Prostate gland (tissue), 2 donors: ENCODE measurements at regions not wholly inside any gene's neighbourhood (a gene's known extent, or its start where the extent isn't known, plus 50 kb on each side); places are given as distances from the start of the nearest gene placed in this dataset.

Source experiments
- DNase-seq: peaks from one replicate; pipeline ENCODE4 v3.0.0-alpha.2; 2019; ENCODE audit warnings: low spot score
- H3K27ac ChIP-seq, 2 donors: fragments of 200-600 bp; sonication (generic); 2 replicates each; pipeline ENCODE4 v1.5.1; 2017 to 2019
- H3K27me3 ChIP-seq: fragments of 200-600 bp; sonication (generic); replicated peaks from 2 replicates; pipeline ENCODE4 v1.5.1; 2019; ENCODE audit not compliant: insufficient read depth
- H3K36me3 ChIP-seq, 2 donors: fragments of 200-600 bp; sonication (generic); 1 replicate in 1 of 2; 2 replicates in 1 of 2; pipeline versions ENCODE4 v1.5.1 to v1.8.1; 2017 to 2019
- H3K4me1 ChIP-seq: fragments of 200-600 bp; sonication (generic); replicated peaks from 2 replicates; pipeline ENCODE4 v1.5.1; 2019
- H3K4me3 ChIP-seq, 2 donors: fragments of 200-600 bp; sonication (generic); 2 replicates each; pipeline ENCODE4 v1.5.1; 2017 to 2019
- H3K9me3 ChIP-seq: fragments of 200-600 bp; sonication (generic); 2 replicates; pipeline ENCODE4 v1.5.1; 2017
- POLR2A ChIP-seq: fragments of 450-650 bp; IDR thresholded peaks from one replicate; pipeline ENCODE4 v1.6.1; 2016; ENCODE audit warnings: antibody characterized with exemption, mild to moderate bottlenecking
- POLR2AphosphoS5 ChIP-seq: sonication (generic); formaldehyde crosslinking; IDR thresholded peaks from one replicate; pipeline ENCODE4 v1.6.1; 2017; ENCODE audit warnings: antibody characterized with exemption
- WGBS: methylation state at CpG from one replicate; pipeline ENCODE4 v1.1.5; 2018; 5-methylcytosine and 5-hydroxymethylcytosine counted together
- intact Hi-C: fragments of 100-400 bp; cut with DNase I; formaldehyde crosslinking; loops from one replicate; pipeline ENCODE4 v1.14.2; 2022
- TF ChIP-seq, protein P1 (sequence below), 4 experiments: fragments of 200-600 bp in 2 of 4; fragments of 450-650 bp in 2 of 4; sonication (generic) in 2 of 4; IDR thresholded peaks; 1 replicate in 3 of 4; 2 replicates in 1 of 4; pipeline ENCODE4 v1.5.1; 2016 to 2019; ENCODE audit warnings: antibody characterized with exemption in 4 of 4, mild to moderate bottlenecking in 2 of 4, moderate library complexity in 2 of 4

DNA sequence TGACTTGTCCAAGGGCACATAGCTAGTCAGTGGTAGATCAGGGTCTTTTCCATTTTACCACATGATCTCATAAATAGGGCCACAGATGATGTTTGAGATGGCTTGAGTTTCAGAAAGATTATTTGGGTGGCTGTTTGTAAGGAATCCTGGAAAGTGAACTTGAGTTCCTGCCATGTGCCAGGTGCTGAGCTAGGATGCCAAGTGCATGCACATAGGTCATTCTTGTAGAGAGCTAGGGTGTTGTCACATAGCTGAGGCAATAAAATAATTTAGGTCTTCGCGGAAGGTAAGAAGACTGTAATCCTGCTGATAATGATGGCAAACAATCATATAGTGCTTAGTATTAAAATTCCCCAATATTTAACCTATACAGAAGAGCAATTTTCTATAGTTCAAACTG is 1162.6 kb upstream of the TENM4 start:
- 80% methylated on average over 2 of the region's 2 CpGs for whole genome bisulfite sequencing
- no peaks in the 10 kb centered on the region for H3K4me1 ChIP-seq
- H3K27ac ChIP-seq, result no peak overlapping the region
- intact Hi-C loops, result no loop called here
- DNase-seq, result no peak
- no peaks in the 10 kb centered on the region for H3K36me3 ChIP-seq
- TF ChIP-seq POLR2A, result no peak
- no peak for TF ChIP-seq POLR2AphosphoS5
- TF ChIP-seq, protein P1, sequence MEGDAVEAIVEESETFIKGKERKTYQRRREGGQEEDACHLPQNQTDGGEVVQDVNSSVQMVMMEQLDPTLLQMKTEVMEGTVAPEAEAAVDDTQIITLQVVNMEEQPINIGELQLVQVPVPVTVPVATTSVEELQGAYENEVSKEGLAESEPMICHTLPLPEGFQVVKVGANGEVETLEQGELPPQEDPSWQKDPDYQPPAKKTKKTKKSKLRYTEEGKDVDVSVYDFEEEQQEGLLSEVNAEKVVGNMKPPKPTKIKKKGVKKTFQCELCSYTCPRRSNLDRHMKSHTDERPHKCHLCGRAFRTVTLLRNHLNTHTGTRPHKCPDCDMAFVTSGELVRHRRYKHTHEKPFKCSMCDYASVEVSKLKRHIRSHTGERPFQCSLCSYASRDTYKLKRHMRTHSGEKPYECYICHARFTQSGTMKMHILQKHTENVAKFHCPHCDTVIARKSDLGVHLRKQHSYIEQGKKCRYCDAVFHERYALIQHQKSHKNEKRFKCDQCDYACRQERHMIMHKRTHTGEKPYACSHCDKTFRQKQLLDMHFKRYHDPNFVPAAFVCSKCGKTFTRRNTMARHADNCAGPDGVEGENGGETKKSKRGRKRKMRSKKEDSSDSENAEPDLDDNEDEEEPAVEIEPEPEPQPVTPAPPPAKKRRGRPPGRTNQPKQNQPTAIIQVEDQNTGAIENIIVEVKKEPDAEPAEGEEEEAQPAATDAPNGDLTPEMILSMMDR (IDR thresholded peaks at IDR 0.05), result no peak
- no peak overlapping the region for H3K4me3 ChIP-seq
- no peaks in the 10 kb centered on the region for H3K9me3 ChIP-seq
- H3K27me3 ChIP-seq, result no peaks in the 10 kb centered on the region

DNA sequence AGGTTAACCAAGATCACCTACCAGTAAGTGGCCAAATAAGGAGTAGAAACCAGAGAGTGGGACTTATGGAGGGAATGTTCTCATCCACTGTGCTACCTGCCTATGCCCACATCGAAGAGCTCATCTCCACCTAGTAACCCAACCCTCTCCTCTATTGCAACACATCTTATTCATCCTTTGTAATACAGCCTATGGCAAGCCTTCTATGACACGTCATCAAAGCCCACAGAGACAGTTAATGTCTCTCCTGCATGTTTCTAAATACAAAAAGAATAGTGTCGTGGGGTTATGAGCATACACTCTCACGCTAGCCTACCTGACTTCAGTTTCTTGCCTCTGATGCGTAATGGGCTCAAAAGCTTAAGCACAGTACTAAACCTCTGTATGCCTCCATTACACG is 1158.1 kb upstream of the TENM4 start:
- H3K9me3 ChIP-seq, result no peaks in the 10 kb centered on the region
- H3K27ac ChIP-seq, result no peak overlapping the region
- H3K27me3 ChIP-seq, result no peaks in the 10 kb centered on the region
- WGBS, result 92% methylated on average over 6 of the region's 6 CpGs
- no peaks in the 10 kb centered on the region for H3K36me3 ChIP-seq
- no peak for DNase-seq
- H3K4me3 ChIP-seq, result no peak overlapping the region
- intact Hi-C loops, result no loop called here
- TF ChIP-seq, protein P1 (IDR thresholded peaks at IDR 0.05), result no peak
- TF ChIP-seq POLR2AphosphoS5, result no peak
- no peak for TF ChIP-seq POLR2A
- no peaks in the 10 kb centered on the region for H3K4me1 ChIP-seq

DNA sequence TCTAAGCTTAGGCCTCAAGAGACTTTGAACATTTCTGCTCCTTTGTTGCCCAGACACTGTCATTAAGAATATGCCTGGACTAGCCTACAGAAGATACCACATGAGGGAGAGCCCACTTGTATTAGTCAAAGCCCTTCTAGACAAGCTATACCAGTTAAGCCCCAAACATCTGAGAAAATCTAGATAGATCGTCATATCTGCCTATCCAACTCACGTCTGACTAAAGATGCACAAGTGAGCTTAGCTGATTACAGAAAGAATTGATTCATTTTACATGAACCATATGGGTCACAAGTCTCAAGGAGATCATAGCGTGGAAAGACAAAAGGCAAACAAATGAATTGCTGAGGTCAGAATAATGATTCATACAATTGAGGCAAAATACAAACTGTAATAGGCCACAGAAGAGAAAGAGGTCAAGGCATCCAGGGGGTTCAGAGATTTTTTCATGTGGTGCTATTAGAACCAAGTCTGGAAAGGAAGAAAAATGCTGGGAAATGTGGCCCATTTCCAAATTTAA is 1155.5 kb upstream of the TENM4 start:
- DNase-seq, result no peak
- H3K4me1 ChIP-seq, result no peaks in the 10 kb centered on the region
- TF ChIP-seq POLR2AphosphoS5 (no peak), POLR2A (no peak)
- TF ChIP-seq, protein P1 (IDR thresholded peaks at IDR 0.05), result no peak
- no peaks in the 10 kb centered on the region for H3K27me3 ChIP-seq
- H3K9me3 ChIP-seq, result no peaks in the 10 kb centered on the region
- H3K27ac ChIP-seq, result no peak overlapping the region
- no peaks in the 10 kb centered on the region for H3K36me3 ChIP-seq
- H3K4me3 ChIP-seq, result no peak overlapping the region
- WGBS, result 96% methylated on average over 3 of the region's 3 CpGs
- intact Hi-C loops, result no loop called here

DNA sequence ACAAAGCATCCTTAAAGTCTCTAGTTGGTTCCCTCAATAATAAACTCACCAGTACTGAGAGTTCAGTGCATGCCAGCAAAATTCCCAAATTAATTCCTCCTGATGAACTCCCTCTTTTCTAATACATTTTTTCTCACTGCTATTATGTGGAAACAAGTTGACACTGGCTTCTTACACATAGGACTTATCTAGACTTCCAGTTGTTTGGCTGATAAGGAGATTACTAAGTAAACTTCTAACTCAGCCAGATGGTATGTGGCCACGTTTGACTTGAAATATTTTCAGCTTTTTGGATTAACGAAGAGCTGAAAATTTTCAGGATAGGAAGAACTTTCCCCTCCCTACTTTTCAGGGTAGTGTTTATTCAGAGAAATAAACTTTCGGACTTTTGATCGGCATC is 1154.2 kb upstream of the TENM4 start:
- intact Hi-C loops, result no loop called here
- H3K36me3 ChIP-seq, result no peaks in the 10 kb centered on the region
- TF ChIP-seq, protein P1 (IDR thresholded peaks at IDR 0.05), result no peak
- no peak for TF ChIP-seq POLR2AphosphoS5
- TF ChIP-seq POLR2A, result no peak
- no peak for DNase-seq
- no peaks in the 10 kb centered on the region for H3K4me1 ChIP-seq
- no peak overlapping the region for H3K4me3 ChIP-seq
- WGBS, result 32% methylated on average over 4 of the region's 4 CpGs
- H3K27ac ChIP-seq, result no peak overlapping the region
- H3K27me3 ChIP-seq, result no peaks in the 10 kb centered on the region
- no peaks in the 10 kb centered on the region for H3K9me3 ChIP-seq

DNA sequence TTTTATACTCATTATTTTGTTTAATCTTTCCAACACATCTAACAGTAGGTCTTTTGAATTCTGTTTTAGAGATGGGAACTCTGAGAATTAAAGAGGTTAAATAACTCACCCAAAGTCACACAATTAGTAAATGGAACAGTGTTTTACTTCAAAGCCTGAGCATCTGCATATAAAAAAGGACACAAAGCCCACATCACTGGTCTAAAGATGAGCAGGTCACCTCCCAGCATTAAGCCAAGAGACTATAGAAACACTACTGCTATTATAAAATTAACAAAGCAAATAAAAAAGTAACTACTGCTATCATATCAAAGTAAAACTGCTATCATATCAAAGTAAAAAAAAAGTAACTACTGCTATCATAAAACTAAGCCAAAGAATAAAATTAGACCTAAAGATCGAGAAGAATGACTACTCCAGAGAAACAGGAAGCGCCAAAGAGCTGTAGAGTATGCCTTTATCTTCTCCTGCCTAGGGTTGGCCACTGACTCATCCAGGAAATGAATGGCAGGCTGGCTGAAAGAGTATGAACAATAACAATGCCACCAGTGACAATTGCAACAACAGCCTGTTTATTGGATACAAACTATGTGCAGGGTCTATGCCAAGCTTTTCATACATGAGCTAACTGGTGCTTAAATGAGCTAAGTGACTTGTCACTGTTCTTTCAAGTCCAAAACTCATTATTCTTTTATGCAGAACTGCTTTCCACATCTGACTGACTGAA is 1153.0 kb upstream of the TENM4 start:
- peak; percentile 7 for DNase-seq
- intact Hi-C loops, result no loop called here
- TF ChIP-seq POLR2AphosphoS5, result no peak
- no peak for TF ChIP-seq POLR2A
- TF ChIP-seq, protein P1 (IDR thresholded peaks at IDR 0.05), result no peak
- Histone ChIP-seq H3K9me3 (no peaks in the 10 kb centered on the region), H3K27ac (no peak overlapping the region), H3K4me3 (no peak overlapping the region), H3K27me3 (no peaks in the 10 kb centered on the region), H3K4me1 (no peaks in the 10 kb centered on the region), H3K36me3 (no peaks in the 10 kb centered on the region)
- WGBS, result 46% methylated on average over 2 of the region's 2 CpGs
